Stimulated activated CD4-positive, alpha-beta T cell treated with anti-CD3 and anti-CD28 coated beads, Interleukin-4, amount 100 ng/mL, for 4 hours (primary cell): ENCODE measurements at regions not wholly inside any gene's neighbourhood (a gene's known extent, or its start where the extent isn't known, plus 50 kb on each side); places are given as distances from the start of the nearest gene placed in this dataset.
"Not testable (repeated sequence)": the region's sequence is repeated elsewhere in the genome, so short reads cannot be mapped to it uniquely, and the experiment has no call there.

Experiments used
- DNase-seq, 2 experiments: peaks; one replicate each; pipeline ENCODE4 v3.0.0-alpha.2; 2020

DNA sequence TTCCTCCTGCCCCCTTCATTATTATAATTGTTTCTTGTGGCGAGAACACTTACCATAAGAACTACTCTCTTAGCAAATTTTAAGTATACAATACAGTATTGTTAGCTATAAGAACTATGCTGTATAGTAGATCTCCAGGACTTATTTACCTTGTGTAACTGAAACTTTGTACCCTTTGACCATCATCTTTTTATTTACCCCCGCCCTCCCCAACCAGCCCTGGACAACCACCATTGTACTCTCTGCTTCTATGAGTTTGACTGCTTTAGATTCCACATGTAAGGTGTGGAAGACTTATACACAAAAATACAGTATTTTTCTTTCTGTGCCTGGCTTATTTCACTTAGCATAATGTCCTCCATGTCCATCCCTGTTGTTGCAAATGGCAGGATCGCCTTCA lies 161.1 kb downstream of the PHF8 start:
- DNase-seq: no peak

DNA sequence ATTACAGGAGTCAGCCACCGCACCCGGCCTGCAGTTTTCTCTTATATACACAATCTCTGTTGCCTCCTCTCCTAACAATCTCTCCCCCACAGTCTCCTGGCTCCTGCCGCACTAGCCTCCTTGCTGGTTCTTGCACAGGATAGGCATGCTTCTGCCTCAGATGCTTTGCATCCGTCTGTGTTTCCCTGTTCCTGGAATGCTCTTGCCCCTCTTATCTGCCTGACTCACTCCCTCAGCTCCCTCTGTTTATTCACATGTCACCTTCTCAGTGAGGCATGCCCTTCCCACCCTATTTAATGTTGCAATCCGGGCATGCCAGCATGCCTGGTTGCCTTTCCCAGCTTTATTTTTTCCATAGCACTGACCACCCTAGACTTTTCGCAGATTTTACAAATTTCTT lies 161.9 kb downstream of the PHF8 start:
- DNase-seq: no peak

- DNase-seq: not testable (repeated sequence)
Observed at GRCh38 chrX:53880786-53881185, 163.5 kb downstream of the PHF8 start.

DNA sequence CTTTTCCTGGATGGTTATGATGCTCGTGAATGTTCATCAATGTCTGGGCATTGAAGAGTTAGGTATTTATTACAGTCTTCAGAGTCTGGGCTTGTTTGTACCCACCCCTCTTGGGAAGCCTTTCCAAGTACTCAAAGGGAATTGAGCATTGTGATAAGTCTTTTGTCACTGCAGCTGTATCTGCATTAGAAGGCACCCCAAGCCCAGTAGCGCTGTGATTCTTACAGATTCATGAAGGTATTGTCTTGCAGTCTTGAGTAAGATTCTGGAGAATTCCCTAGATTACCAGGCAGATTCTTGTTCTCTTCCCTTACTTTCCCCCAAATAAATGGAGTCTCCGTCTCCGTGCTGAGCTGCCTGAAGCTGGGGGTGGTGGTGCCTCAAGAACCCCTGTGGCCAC lies 173.4 kb upstream of the HUWE1 start:
- no peak for DNase-seq

DNA sequence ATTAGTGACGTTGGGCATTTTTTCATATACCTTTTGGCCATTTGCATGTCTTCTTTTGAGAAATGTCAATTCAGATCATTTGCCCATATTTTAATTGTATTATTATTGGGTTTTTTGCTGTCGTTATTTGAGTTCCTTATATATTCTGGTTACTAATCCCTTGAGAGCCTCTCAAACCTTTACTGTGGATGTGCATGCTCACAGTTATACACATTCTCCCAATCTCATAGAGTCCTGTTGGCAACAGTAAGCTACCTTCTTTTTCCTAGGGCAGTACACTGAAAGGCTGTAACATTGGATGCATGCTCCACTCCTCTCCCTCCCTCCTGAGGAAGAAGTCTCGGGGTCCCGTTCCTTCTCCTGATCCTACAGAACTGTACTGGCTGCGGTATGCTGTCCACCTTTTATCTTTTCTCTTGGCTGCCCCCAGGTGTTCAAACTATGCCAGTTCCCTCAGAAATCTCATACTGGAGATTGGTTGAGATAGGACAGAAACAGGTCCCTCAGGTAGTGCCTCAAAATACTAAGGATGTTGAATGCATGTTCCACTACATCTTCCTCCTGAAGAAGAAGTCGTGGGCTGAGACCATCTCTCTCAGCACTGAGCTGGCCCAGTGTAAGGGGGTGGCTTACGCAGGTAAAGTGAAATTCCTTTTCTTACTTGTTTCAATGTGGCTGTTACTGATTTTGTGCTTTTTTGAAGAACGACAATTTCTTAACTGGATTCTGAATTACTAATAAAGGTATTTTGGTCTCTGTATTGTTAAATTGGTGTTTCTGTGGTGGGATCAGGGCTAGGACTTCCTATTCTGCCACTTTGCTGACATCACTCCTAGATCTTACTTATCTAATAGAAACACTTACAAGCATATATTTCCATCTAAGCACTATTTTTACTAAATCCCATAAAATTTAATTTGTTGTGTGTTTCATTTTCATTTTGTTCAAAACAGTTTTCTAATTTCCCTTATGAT lies 145.4 kb upstream of the HUWE1 start:
- peak; percentile 3 to 30 for DNase-seq

- DNase-seq: no peak
Observed at GRCh38 chrX:53824686-53825085, 138.2 kb upstream of the HUWE1 start.

- not testable (repeated sequence) for DNase-seq
Observed at GRCh38 chrX:53818115-53818514, 131.6 kb upstream of the HUWE1 start.

GRCh38 chrX:53817548-53817947 lies 131.0 kb upstream of the HUWE1 start:
- no peak for DNase-seq

- no peak for DNase-seq
Observed at GRCh38 chrX:53813670-53814440, 127.3 kb upstream of the HUWE1 start.

DNA sequence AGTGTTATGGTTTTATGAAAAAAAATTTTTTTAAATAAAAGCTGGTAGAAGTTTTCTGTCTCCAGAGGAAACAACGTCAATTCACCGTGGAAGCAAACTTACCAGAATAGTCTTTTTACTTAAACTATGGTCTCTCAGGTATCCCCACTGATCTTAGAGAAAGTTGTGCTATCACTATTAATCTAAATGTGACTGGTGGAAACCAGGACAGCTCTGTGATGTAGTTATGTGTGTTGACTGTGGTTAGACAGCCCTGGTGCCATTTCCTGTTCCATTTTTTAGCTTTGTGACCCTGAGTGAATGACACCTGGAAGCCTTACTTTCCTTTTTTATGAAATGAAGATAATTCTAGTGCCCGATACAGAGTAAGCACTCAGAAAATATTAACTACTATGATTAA lies 111.8 kb upstream of the HUWE1 start:
- no peak for DNase-seq

DNA sequence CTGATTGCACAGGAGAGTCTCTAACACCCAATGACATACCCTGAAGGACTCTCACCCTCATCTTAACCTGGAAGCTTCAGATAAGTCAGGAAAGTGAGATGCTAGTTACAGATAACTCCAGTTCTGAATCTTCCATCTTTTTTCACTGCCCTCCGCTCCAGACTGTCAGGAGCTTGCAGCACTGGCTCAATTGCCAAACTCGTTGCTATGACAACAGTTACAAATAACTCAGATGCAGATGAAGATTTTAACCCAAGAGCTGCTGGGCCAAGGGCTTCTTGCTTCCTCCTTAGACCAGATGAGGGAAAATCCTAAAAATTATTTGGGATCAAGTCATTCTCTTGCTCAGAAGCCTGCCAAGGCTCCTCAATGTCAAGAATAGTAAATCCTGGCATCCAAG lies 109.1 kb upstream of the HUWE1 start:
- no peak for DNase-seq

- no peak for DNase-seq
Observed at GRCh38 chrX:53794181-53794580, 107.7 kb upstream of the HUWE1 start.

- no peak for DNase-seq
Observed at GRCh38 chrX:53768865-53769264, 82.3 kb upstream of the HUWE1 start.

- DNase-seq: no peak
Observed at GRCh38 chrX:53768451-53768850, 81.9 kb upstream of the HUWE1 start.

GRCh38 chrX:53767544-53767943 lies 81.0 kb upstream of the HUWE1 start:
- DNase-seq: no peak

GRCh38 chrX:53757181-53757580 lies 70.7 kb upstream of the HUWE1 start:
- not testable (repeated sequence) for DNase-seq

GRCh38 chrX:53746718-53747117 lies 60.2 kb upstream of the HUWE1 start:
- no peak for DNase-seq

GRCh38 chrX:53743244-53743643 lies 56.7 kb upstream of the HUWE1 start:
- DNase-seq: no peak

DNA sequence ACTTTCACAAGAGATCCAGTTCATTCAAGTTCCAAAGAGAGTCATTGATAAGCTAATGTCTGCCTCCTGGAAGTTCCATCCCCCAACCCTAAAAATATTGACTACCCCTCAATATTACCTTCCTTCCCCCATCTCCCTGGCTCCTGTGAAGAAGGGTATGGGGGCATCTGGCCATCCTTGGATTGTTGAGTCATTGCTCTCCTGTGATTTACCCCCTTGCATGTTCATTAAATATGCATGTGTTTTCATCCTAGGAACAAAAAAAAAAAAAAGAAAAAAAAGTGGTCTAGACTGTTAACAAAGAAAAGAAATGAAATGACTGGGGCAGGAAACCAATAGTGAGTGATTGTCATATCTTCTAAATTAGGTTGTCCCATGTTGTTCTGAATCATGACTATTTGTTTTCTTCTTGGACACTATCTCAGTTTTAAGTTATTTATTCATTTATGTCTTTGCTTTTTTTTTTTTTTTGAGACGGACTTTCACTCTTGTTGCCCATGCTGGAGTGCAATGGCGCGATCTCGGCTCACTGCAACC lies 51.9 kb upstream of the HUWE1 start:
- no peak for DNase-seq
